ENCODE measurements at regions not wholly inside any gene's neighbourhood (a gene's known extent, or its start where the extent isn't known, plus 50 kb on each side); places are given as distances from the start of the nearest gene placed in this dataset.
"Not testable (repeated sequence)": the region's sequence is repeated elsewhere in the genome, so short reads cannot be mapped to it uniquely, and the experiment has no call there.

DNA sequence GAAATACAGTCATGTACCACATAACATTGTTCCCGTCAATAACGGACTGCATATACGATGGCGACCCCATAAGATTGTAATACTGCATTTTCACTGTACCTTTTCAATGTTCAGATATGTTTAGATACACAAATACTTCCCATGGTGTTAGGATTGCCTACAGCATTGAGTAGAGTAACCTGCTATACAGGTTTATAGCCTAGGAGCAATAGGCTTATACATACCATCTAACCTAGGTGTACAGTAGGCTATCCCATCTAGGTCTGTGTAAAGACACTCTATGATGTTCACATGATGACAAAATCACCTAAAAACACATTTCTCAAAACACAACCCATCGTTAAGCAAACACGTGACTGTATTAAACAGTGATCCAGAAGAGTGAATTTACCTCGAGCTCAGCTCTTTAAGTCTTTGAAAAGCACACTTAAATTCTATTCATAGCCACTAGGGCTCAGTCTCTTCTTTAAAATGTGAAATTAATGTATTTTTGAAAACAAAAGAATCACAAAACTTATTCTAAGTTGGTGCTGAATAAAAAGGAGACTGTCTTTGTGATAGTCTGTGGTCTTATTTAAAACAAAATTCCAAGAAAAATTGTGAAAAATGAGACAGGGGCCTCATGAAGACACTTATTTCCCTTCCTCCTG is 239.1 kb upstream of the ARID2 start:
- DNase-seq (ENCODE audit: low read depth) = no peak

DNA sequence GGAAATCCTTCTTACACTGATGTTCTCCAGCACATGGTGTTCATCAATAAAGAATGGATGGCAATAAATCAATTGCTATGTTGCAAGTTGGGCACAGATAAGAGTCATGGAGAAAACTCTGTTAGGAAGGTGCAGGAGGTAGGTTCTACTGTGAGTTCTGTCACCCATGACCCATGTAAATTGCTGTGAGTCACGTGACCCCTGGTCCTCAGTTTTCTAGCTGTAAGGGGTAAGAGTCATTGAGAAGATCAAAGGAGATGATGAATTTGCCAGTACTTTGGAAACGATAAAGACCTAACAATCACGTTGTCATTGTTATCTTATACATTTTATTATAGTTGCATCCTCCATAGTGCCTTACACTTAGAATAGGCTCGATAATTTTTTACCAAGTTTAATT is 235.2 kb upstream of the ARID2 start:
- DNase-seq (ENCODE audit: low read depth) = no peak

DNA sequence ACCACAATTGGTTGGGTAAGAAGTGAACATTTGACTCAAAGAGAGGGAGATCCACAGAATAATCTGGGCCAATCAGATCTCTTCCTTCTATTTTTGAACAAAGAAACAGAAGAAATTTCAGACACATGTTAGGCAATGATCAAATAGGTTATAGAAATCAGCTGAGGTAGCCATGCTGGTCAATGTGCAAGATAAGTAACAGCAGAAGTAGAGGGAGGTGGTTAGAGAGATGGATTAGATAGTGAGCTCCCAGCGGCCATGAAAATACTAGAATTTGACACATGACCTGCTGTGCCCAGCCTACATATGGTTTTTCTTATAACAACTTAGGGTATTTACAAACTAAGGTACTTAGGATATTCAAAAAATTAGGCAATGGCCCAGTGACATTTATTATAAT is 230.9 kb upstream of the ARID2 start:
- DNase-seq (ENCODE audit: low read depth) = no peak

- no peak for DNase-seq (ENCODE audit: low read depth)
These were observed 226.9 kb upstream of the ARID2 start for GRCh38 chr12:45502481-45503128.

DNA sequence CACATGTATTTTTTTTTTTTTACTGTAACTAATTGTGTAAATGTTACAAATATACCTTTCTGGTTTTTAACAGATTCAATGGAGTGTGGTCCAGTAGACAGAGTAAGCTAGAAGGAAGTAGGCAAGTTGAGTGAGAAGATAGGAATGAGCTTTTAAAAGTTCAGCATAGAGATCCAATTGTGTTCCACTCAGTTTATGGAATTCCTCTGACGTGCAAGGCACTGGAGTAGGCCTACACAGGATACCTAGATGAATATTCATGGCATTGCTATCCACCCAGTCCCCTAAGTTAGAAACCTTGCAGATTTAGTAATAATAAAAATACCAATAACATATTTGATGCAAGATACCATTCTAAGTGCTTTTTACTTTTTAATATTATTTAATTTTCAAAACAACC is 225.6 kb upstream of the ARID2 start:
- peak; percentile 18 for DNase-seq (ENCODE audit: low read depth)

DNA sequence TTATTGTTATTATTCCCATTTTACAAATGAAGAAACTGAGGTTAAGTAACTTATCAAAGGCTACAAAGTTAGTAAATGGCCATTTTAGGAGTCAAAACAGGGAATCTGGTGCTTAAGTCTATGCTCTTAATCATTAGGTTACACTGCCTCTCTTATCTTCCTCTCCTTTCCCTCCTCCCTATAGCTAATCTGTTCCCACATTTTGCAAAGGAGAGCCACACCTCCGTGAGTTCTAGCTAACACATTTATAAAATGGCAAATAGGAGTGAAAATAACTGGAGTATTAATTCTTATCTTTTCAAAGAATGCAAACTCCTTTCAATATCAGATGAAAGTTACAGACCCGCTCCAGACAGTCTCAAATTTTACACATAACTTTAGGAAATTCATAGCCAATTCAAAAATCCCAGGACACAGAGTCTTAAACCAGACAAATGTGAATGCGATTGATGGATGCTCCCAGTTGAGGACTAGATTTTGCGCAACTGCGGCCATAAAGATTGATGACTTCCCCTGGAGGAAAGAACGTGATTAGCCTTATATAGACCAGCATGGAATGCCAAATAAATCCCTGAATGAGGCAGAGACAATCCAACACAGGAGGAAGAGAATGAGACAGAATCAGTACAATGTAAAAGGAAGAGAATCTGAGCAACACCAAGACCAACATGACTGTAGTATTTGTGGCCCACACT is 225.0 kb upstream of the ARID2 start:
- no peak for DNase-seq (ENCODE audit: low read depth)

- DNase-seq (ENCODE audit: low read depth) = peak; percentile 13
These were observed 220.3 kb upstream of the ARID2 start for GRCh38 chr12:45509187-45509586.

DNA sequence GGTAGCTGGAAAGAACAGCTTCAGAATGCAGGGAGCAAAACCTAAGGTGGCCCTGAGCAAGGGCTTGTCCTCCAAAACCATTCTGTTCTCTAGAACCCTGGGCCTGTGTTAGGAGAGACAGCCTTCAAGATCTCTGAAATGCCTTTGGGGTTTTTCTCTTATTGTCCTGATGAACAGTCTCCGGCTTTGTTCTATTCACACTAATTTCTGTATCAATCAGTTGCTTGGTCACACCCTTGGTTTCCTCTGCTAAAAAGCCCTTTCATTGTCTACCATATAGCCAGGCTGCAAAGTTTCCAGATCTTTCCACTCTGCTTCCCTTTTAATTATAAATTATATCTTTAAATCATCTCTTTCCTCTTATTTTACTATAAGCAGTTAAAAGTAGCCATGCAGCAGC is 219.9 kb upstream of the ARID2 start:
- DNase-seq (ENCODE audit: low read depth) = no peak

DNA sequence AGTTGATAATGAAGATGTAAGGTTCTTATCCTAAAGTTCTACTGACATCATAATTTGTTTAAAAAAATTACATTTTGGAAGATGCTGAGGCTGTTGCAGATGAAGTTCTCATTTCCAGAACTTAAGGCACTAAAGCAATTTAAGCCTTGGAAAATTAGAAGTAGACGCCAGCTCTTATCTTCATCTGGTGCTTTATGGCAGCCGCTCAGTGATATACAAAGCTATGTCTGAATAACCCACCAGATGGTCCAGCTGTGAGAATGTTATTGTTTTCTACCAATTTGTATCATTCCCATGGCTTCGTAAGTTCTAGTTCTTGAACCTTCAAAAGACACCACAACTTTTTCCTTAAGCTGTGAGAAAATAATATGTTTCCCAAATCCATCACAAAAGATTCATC is 212.1 kb upstream of the ARID2 start:
- no peak for DNase-seq (ENCODE audit: low read depth)

GRCh38 chr12:45518291-45519235 is 210.9 kb upstream of the ARID2 start:
- no peak for DNase-seq (ENCODE audit: low read depth)

DNA sequence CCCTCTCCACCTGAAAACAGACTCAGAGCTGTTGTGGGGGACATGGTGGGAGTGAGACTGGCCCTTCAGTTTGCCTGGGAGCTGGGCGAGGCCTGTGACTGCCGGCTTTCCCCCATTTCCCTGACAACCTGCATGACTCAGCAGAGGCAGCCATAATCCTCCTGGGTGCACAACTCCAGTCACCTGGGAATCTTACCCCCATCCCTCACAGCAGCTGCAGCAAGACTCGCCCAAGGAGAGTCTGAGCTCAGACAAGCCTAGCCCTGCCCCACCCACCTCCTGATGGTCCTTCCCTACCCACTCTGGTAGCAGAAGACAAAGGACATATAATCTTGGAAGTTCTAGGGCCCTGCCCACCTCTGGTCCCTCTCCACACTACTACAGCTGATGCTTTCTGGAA is 207.3 kb upstream of the ARID2 start:
- no peak for DNase-seq (ENCODE audit: low read depth)

GRCh38 chr12:45526823-45527222 is 202.7 kb upstream of the ARID2 start:
- not testable (repeated sequence) for DNase-seq (ENCODE audit: low read depth)

- DNase-seq (ENCODE audit: low read depth) = no peak
These were observed 197.4 kb upstream of the ARID2 start for GRCh38 chr12:45532113-45532512.

GRCh38 chr12:45535610-45536180 is 193.8 kb upstream of the ARID2 start:
- DNase-seq (ENCODE audit: low read depth) = no peak

GRCh38 chr12:45536284-45536683 is 193.2 kb upstream of the ARID2 start:
- DNase-seq (ENCODE audit: low read depth) = no peak

DNA sequence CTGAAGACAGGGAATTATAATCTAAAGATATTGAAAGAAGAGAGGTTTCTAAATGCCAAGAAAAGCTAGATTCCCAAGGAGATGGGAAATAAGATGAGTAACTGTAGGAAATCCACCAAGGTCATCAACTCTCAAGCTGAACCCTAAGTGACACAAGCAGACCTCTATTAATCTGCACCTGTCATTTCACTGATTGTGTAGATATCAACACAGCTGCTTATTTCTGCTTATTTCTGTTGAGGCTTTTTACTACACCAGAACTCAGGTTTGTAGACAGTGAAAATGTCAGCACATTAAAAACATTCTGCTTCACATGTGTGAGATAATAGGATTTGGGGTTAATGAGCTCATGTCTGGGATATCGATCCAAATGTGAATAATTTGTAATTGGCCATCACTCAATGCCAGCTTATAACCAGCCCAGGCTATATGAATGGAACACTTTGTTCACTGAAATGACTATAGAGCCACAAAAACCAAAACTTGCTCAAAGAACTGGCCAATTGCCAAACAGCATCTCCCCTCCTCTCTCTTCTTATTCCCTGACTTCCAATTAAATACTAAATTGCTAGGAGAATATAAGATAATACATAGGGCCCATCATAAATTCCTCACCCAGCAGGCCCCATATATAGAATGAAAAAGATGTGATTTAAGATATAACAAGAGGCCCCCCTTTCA is 188.7 kb upstream of the ARID2 start:
- DNase-seq (ENCODE audit: low read depth) = no peak

- DNase-seq (ENCODE audit: low read depth) = peak; percentile 59
These were observed 185.6 kb upstream of the ARID2 start for GRCh38 chr12:45543887-45544286.

- DNase-seq (ENCODE audit: low read depth) = no peak
These were observed 183.0 kb upstream of the ARID2 start for GRCh38 chr12:45546545-45546944.

DNA sequence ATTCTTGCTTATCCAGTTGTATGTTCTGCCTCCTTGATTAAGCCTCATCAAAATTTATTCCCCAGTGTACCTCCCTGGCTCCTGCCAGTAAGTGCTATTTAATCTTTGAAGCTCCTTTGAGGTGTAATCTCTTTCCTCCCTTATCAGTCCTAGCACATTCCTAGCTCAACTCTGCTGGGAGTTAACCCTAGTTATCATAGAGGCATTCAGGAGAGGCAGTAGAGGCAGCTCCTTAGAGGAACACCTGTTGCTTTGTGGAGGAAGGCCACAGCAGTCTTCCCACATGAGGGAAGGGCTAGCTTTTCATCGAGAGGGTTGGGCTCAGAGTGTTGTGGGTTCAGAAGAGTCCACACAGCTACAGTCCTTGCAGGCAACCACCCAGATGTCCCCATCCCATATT is 182.4 kb upstream of the ARID2 start:
- no peak for DNase-seq (ENCODE audit: low read depth)

GRCh38 chr12:45547822-45548221 is 181.7 kb upstream of the ARID2 start:
- no peak for DNase-seq (ENCODE audit: low read depth)

GRCh38 chr12:45548426-45548825 is 181.1 kb upstream of the ARID2 start:
- DNase-seq (ENCODE audit: low read depth) = no peak
